GM12873 (cell line): ENCODE measurements at regions not wholly inside any gene's neighbourhood (a gene's known extent, or its start where the extent isn't known, plus 50 kb on each side); places are given as distances from the start of the nearest gene placed in this dataset.

ENCODE experiments used
- TF ChIP-seq, protein P1 (sequence below): IDR thresholded peaks from 2 replicates; pipeline ENCODE4 v1.5.1; 2012; ENCODE audit warnings: low read depth, mild to moderate bottlenecking, moderate library complexity, low read length, control low read depth; ENCODE audit not compliant: insufficient read depth; ENCODE audit errors: missing control alignments

GRCh38 chr15:46326173-46326572 is 691.3 kb downstream of the SQOR start:
- TF ChIP-seq, protein P1, sequence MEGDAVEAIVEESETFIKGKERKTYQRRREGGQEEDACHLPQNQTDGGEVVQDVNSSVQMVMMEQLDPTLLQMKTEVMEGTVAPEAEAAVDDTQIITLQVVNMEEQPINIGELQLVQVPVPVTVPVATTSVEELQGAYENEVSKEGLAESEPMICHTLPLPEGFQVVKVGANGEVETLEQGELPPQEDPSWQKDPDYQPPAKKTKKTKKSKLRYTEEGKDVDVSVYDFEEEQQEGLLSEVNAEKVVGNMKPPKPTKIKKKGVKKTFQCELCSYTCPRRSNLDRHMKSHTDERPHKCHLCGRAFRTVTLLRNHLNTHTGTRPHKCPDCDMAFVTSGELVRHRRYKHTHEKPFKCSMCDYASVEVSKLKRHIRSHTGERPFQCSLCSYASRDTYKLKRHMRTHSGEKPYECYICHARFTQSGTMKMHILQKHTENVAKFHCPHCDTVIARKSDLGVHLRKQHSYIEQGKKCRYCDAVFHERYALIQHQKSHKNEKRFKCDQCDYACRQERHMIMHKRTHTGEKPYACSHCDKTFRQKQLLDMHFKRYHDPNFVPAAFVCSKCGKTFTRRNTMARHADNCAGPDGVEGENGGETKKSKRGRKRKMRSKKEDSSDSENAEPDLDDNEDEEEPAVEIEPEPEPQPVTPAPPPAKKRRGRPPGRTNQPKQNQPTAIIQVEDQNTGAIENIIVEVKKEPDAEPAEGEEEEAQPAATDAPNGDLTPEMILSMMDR = no peak

GRCh38 chr15:46328821-46329220 is 694.0 kb downstream of the SQOR start:
- TF ChIP-seq, protein P1 = no peak

GRCh38 chr15:46329876-46330275 is 695.0 kb downstream of the SQOR start:
- TF ChIP-seq, protein P1 = no peak

DNA sequence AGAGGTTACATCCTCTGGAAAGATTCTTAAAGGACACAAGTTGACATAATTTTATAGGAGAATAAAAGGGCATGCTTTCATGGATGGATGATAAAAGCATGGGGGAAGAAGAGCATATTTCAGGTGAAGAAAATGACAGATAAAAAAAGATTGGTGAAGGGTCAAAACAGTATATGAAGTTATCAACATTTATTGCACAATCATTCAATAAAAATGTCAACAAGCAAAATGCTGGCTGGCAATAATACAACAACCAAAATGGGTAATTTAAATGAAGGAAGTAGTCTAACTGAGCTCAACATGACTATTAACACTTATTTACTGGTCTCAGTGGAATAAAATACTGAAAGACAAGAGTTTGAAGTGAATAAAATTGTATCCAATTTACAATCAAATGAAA is 696.7 kb downstream of the SQOR start:
- TF ChIP-seq, protein P1 = no peak

DNA sequence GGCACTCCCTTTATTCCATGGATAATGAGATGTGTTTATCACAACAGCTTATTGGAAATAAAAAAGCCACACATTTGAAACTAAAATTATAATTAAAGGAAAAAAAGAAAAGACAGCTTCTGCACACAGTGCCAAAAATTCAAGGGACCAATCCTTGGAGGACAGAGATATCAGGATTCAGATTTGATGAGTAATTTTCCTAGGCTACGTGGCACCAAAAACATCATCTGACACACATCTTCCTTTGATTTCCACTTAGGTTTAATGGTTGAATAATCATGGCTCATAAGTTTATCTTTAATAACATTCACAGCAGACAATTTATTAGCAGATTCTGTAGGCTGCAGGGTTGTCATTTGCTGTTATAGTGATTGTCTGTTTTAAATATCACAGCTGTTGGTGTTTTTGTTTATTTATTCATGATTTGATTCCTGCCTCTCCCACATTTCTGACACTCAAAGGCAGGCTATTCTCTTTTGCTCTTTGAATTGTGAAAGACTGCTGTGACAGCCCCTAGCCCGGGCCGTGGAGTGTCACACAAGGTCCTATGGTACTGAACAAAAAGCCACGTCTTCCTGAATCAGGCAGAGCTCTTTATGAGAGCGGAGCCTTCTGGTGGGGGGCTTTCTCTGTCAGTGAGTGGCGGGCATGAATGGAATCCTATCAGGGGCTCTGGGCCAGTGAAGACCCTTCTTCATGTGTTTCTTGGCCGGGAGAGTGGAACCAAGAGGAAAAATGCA is 708.5 kb downstream of the SQOR start:
- TF ChIP-seq, protein P1 = no peak

DNA sequence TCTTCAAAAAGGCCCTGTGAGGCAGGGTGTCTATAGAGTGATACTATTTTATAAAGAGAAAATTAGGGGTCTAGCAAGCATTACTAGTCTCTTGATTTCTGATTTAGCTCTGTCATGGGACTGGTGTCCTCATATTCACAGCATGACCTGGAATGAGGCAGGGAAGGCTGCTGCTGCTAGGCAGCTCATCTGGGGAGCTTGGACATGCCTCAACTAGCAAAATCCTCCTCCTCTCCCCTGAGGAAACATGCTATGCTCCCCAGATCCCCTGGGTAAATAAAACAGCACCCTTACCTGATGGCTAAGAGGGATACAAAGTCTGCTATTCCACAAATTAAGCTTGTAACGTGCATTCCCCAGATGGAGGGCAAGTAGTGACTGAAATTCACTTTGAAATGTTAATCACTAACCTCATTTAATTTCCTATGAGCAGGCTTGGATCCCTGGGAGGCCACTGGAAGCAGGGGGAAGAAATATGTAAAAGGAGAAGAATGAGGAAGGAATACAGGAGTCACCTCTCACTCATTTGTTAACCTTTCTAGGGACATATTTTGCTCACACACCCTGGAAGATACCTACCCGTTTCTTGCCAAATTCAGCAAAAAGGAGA is 709.4 kb downstream of the SQOR start:
- TF ChIP-seq, protein P1 = no peak

DNA sequence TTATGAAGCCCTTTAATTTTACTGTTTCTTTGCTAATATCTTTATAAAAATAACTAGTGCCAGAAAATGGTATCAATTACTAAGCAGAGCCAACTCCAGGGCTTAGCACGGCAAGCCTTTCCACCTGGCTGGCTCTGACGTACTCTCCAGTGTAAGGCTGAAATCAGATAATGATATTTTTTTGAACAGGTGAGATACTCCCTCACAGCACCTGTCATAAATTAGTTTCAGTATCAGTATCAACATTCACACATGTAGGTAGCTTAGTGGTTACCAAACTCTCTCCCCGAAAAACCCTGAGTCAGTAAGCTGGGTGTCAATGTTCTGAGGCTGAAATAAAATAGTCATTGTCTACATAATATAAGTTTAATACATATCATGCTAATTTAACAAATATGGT is 710.1 kb downstream of the SQOR start:
- TF ChIP-seq, protein P1 = no peak
